GM12891 (cell line): ENCODE measurements at regions not wholly inside any gene's neighbourhood (a gene's known extent, or its start where the extent isn't known, plus 50 kb on each side); places are given as distances from the start of the nearest gene placed in this dataset.

Experiments used
- POLR2A ChIP-seq: IDR thresholded peaks from 2 replicates; pipeline ENCODE4 v1.6.1; 2011; ENCODE audit warnings: low read depth, low read length, control low read depth
- POLR2AphosphoS5 ChIP-seq: IDR thresholded peaks from 2 replicates; pipeline ENCODE4 v1.6.1; 2011; ENCODE audit warnings: low read depth, low read length, control low read depth
- TAF1 ChIP-seq: IDR thresholded peaks from 2 replicates; pipeline ENCODE4 v1.6.1; 2011; ENCODE audit warnings: low read depth, low read length, control low read depth

GRCh38 chr3:40885430-40885829, 313.9 kb upstream of the CTNNB1 start:
- TF ChIP-seq POLR2AphosphoS5 (no peak), POLR2A (no peak), TAF1 (no peak)
